ENCODE measurements at regions not wholly inside any gene's neighbourhood (a gene's known extent, or its start where the extent isn't known, plus 50 kb on each side); places are given as distances from the start of the nearest gene placed in this dataset.

DNA sequence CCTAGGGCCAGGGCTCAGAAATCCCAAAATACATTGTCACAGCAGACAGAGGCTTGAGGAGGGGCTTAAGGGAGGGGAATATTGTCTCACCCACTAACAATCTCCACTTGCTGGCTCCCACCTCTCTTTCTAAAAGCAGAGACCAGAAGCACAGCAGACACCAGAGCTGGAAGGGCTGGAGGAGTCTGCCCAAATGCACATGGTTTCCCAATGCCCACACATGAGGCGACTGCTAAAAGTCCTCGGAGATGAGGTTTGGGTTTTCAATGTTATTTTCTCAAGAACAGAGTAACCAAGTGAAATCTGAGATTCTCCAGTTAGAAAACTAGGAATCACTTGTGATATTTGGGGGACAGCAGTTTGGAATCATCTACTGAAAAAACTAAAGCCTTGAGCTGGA, 325.6 kb upstream of the JARID2 start:
- CTCF ChIA-PET: no interaction called here
- no peaks in the 10 kb centered on the region for H3K4me1 Mint-ChIP-seq (ENCODE audit: low read depth, unreplicated experiment)
- no peaks in the 10 kb centered on the region for H3K9me3 Mint-ChIP-seq (ENCODE audit: unreplicated experiment)

DNA sequence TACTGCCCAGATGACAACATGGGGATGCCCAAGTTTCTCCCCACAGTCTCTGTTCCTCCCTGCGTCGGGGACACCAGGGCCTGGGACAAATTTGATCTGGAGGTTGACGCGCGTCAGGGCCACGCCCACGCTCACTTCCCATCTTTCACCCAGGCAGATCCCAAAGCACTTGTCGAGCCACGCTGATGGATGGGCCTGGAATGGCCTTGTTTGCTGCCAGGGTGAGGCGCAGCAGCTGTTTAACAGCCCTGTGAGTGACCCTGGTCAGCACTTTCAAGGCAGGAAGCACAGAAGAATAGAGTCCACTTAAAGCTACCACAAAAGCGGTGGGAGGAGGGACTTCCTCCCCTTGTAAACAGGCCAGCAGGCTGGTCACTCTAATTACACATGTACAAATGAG, 324.7 kb upstream of the JARID2 start:
- ChIA-PET POLR2A (no interaction called here), CTCF (no interaction called here)
- BruUV-seq (replicated peaks): no TSS peak
- Histone ChIP-seq H3K9me3 (no peaks in the 10 kb centered on the region), H3K27me3 (replicated peaks; ENCODE audit: control insufficient read depth, insufficient read depth, low read length) (no peaks in the 10 kb centered on the region), H3K4me3 (ENCODE audit: low read depth, low read length) (no peak overlapping the region), H3K36me3 (ENCODE audit: control insufficient read depth, insufficient read depth, low read length) (no peaks in the 10 kb centered on the region), H3K4me1 (no peaks in the 10 kb centered on the region)
- no peak overlapping the region for H3K27ac Mint-ChIP-seq (ENCODE audit: unreplicated experiment)
- no peak for TF ChIP-seq CTCF (IDR thresholded peaks at IDR 0.05; ENCODE audit: insufficient read depth in 1 of 2, low read depth in 1 of 2, low read length in 1 of 2, severe bottlenecking in 1 of 2, unreplicated experiment in 1 of 2)
- H3K27me3 Mint-ChIP-seq (ENCODE audit: insufficient read depth, unreplicated experiment): no peaks in the 10 kb centered on the region
- intact Hi-C loops (cut with micrococcal nuclease; ENCODE audit: unreplicated experiment): no loop called here
- H3K36me3 Mint-ChIP-seq (ENCODE audit: insufficient read depth, unreplicated experiment): no peaks in the 10 kb centered on the region
- no peaks in the 10 kb centered on the region for H3K4me1 Mint-ChIP-seq (ENCODE audit: low read depth, unreplicated experiment)
- H3K4me3 Mint-ChIP-seq (ENCODE audit: unreplicated experiment): no peak overlapping the region
- H3K9me3 Mint-ChIP-seq (ENCODE audit: unreplicated experiment): no peaks in the 10 kb centered on the region
- no peak for DNase-seq

More for the DNA sequence above, 325.6 kb upstream of the JARID2 start:
- no peak overlapping the region for H3K27ac Mint-ChIP-seq (ENCODE audit: unreplicated experiment)
- H3K36me3 Mint-ChIP-seq (ENCODE audit: insufficient read depth, unreplicated experiment): no peaks in the 10 kb centered on the region
- intact Hi-C loops (cut with micrococcal nuclease; ENCODE audit: unreplicated experiment): no loop called here
- H3K9me3 ChIP-seq: no peaks in the 10 kb centered on the region
- no TSS peak for BruUV-seq (replicated peaks)
- no peak overlapping the region for H3K4me3 Mint-ChIP-seq (ENCODE audit: unreplicated experiment)
- no peak for DNase-seq
- no peaks in the 10 kb centered on the region for H3K27me3 ChIP-seq (replicated peaks; ENCODE audit: control insufficient read depth, insufficient read depth, low read length)
- no peaks in the 10 kb centered on the region for H3K36me3 ChIP-seq (ENCODE audit: control insufficient read depth, insufficient read depth, low read length)
- H3K4me3 ChIP-seq (ENCODE audit: low read depth, low read length): no peak overlapping the region
- no peaks in the 10 kb centered on the region for H3K27me3 Mint-ChIP-seq (ENCODE audit: insufficient read depth, unreplicated experiment)
- POLR2A ChIA-PET: no interaction called here
- H3K4me1 ChIP-seq: no peaks in the 10 kb centered on the region
- no peak for TF ChIP-seq CTCF (IDR thresholded peaks at IDR 0.05; ENCODE audit: insufficient read depth in 1 of 2, low read depth in 1 of 2, low read length in 1 of 2, severe bottlenecking in 1 of 2, unreplicated experiment in 1 of 2)

DNA sequence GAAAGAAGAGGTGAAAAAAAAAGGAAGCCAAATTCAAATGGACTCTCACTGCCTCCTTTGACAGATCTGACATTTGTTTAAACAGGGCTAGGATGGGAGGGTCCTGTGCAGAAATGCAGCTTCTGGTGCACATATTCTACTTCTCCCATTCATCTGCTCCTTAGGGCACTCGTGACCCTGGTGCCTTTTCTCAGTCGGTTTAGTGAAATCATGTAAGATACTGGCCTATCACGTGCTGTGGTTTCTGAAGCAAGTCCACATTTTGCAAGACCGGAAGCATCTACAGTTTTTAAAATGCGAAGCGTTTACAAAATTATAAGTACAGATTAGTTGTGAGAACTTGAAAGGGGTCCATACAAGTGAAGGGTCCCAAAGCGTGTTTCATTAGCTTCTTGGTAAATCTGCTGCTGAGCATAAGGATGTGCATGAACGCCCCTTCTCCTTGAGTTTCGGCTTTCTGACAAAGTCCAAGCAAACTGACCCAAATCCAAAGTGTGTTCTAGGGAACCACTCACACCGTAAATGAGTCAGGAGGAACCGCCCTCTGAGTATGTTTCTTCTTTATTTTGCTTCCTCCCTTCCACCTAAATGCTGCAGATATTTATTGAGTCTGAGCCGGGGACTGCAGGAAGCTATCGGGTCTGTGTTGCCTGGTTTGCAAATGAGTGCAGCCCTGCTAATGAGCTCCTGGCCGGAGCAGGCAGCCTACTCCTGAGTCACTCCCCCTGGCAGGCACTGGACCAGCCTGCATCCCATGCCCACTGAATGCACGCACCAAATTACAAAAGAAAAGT, 323.8 kb upstream of the JARID2 start:
- DNase-seq: no peak
- Histone ChIP-seq H3K4me1 (no peaks in the 10 kb centered on the region), H3K4me3 (ENCODE audit: low read depth, low read length) (no peak overlapping the region), H3K27me3 (replicated peaks; ENCODE audit: control insufficient read depth, insufficient read depth, low read length) (no peaks in the 10 kb centered on the region), H3K9me3 (no peaks in the 10 kb centered on the region), H3K36me3 (ENCODE audit: control insufficient read depth, insufficient read depth, low read length) (no peaks in the 10 kb centered on the region)
- Mint-ChIP-seq H3K4me1 (ENCODE audit: low read depth, unreplicated experiment) (no peaks in the 10 kb centered on the region), H3K27ac (ENCODE audit: unreplicated experiment) (no peak overlapping the region), H3K36me3 (ENCODE audit: insufficient read depth, unreplicated experiment) (no peaks in the 10 kb centered on the region), H3K27me3 (ENCODE audit: insufficient read depth, unreplicated experiment) (no peaks in the 10 kb centered on the region), H3K4me3 (ENCODE audit: unreplicated experiment) (no peak overlapping the region), H3K9me3 (ENCODE audit: unreplicated experiment) (no peaks in the 10 kb centered on the region)
- POLR2A ChIA-PET: no interaction called here
- no peak for TF ChIP-seq CTCF (IDR thresholded peaks at IDR 0.05; ENCODE audit: insufficient read depth in 1 of 2, low read depth in 1 of 2, low read length in 1 of 2, severe bottlenecking in 1 of 2, unreplicated experiment in 1 of 2)
- CTCF ChIA-PET: no interaction called here
- intact Hi-C loops (cut with micrococcal nuclease; ENCODE audit: unreplicated experiment): no loop called here
- BruUV-seq (replicated peaks): no TSS peak

Measured in Caco-2 (cell line).